ENCODE measurements at regions not wholly inside any gene's neighbourhood (a gene's known extent, or its start where the extent isn't known, plus 50 kb on each side); places are given as distances from the start of the nearest gene placed in this dataset.
A peak's percentile ranks its signal among the peaks of the same experiment; 100 is the strongest.

- FAIRE-seq: no peak
Measured at GRCh38 chr2:145020139-145020538, 500.2 kb upstream of the ZEB2 start.

GRCh38 chr2:145018502-145018901, 498.6 kb upstream of the ZEB2 start:
- FAIRE-seq (no peak), DNase-seq (ENCODE audit: low spot score in 2 of 2) (no peak)

More at GRCh38 chr2:145020139-145020538, 500.2 kb upstream of the ZEB2 start:
- no peak for DNase-seq (ENCODE audit: low spot score in 2 of 2)

GRCh38 chr2:145017149-145017548, 497.2 kb upstream of the ZEB2 start:
- FAIRE-seq (no peak), DNase-seq (ENCODE audit: low spot score in 2 of 2) (no peak)

GRCh38 chr2:145016711-145017110, 496.8 kb upstream of the ZEB2 start:
- FAIRE-seq: no peak
- no peak for DNase-seq (ENCODE audit: low spot score in 2 of 2)

GRCh38 chr2:145015561-145015960, 495.6 kb upstream of the ZEB2 start:
- FAIRE-seq: no peak
- DNase-seq (ENCODE audit: low spot score in 2 of 2): no peak

- FAIRE-seq (no peak), DNase-seq (ENCODE audit: low spot score in 2 of 2) (no peak)
Measured at GRCh38 chr2:145012806-145013205, 492.9 kb upstream of the ZEB2 start.

- FAIRE-seq (no peak), DNase-seq (ENCODE audit: low spot score in 2 of 2) (no peak)
Measured at GRCh38 chr2:145012214-145012670, 492.3 kb upstream of the ZEB2 start.

GRCh38 chr2:145010635-145011034, 490.7 kb upstream of the ZEB2 start:
- no peak for DNase-seq (ENCODE audit: low spot score in 2 of 2)
- FAIRE-seq: no peak

GRCh38 chr2:145007960-145008263, 488.0 kb upstream of the ZEB2 start:
- DNase-seq (ENCODE audit: low spot score in 2 of 2) (no peak), FAIRE-seq (no peak)

GRCh38 chr2:145007093-145007959, 487.4 kb upstream of the ZEB2 start:
- DNase-seq (ENCODE audit: low spot score in 2 of 2) (no peak), FAIRE-seq (no peak)

GRCh38 chr2:145002624-145003023, 482.7 kb upstream of the ZEB2 start:
- FAIRE-seq (no peak), DNase-seq (ENCODE audit: low spot score in 2 of 2) (no peak)

GRCh38 chr2:145000376-145000775, 480.5 kb upstream of the ZEB2 start:
- FAIRE-seq (no peak), DNase-seq (ENCODE audit: low spot score in 2 of 2) (no peak)

GRCh38 chr2:144999936-145000335, 480.0 kb upstream of the ZEB2 start:
- DNase-seq (ENCODE audit: low spot score in 2 of 2) (no peak), FAIRE-seq (no peak)

- FAIRE-seq (no peak), DNase-seq (ENCODE audit: low spot score in 2 of 2) (no peak)
Measured at GRCh38 chr2:144999071-144999875, 479.4 kb upstream of the ZEB2 start.

- no peak for FAIRE-seq
Measured at GRCh38 chr2:144998435-144998834, 478.5 kb upstream of the ZEB2 start.

GRCh38 chr2:144996225-144996795, 476.4 kb upstream of the ZEB2 start:
- FAIRE-seq: no peak
- no peak for DNase-seq (ENCODE audit: low spot score in 2 of 2)

More at GRCh38 chr2:144998435-144998834, 478.5 kb upstream of the ZEB2 start:
- no peak for DNase-seq (ENCODE audit: low spot score in 2 of 2)

GRCh38 chr2:144995482-144995881, 475.6 kb upstream of the ZEB2 start:
- no peak for DNase-seq (ENCODE audit: low spot score in 2 of 2)
- FAIRE-seq: peak; percentile 75

- no peak for FAIRE-seq
- DNase-seq (ENCODE audit: low spot score in 2 of 2): no peak
Measured at GRCh38 chr2:144990661-144991060, 470.7 kb upstream of the ZEB2 start.

- FAIRE-seq (no peak), DNase-seq (ENCODE audit: low spot score in 2 of 2) (no peak)
Measured at GRCh38 chr2:144989579-144990270, 469.8 kb upstream of the ZEB2 start.

GRCh38 chr2:144988591-144988990, 468.7 kb upstream of the ZEB2 start:
- FAIRE-seq (no peak), DNase-seq (ENCODE audit: low spot score in 2 of 2) (no peak)

GRCh38 chr2:144986691-144987090, 466.8 kb upstream of the ZEB2 start:
- FAIRE-seq: no peak
- DNase-seq (ENCODE audit: low spot score in 2 of 2): no peak
